HepG2 (cell line): ENCODE measurements at regions not wholly inside any gene's neighbourhood (a gene's known extent, or its start where the extent isn't known, plus 50 kb on each side); places are given as distances from the start of the nearest gene placed in this dataset.

Experiments used
- BHLHE40 ChIP-seq: IDR thresholded peaks from 2 replicates; pipeline ENCODE4 v1.6.1; 2011; ENCODE audit warnings: low read length, improper control_type of control experiment
- CBFB ChIP-seq: sonication (generic); formaldehyde crosslinking; IDR thresholded peaks from 2 replicates; pipeline ENCODE4 v1.4.0; 2020; ENCODE audit warnings: missing genetic modification reagents
- CCDC6 ChIP-seq: sonication (generic); formaldehyde crosslinking; IDR thresholded peaks from 2 replicates; pipeline ENCODE4 v1.8.1; 2022; ENCODE audit warnings: mild to moderate bottlenecking, missing genetic modification reagents, moderate library complexity
- GATAD1 ChIP-seq: IDR thresholded peaks from 2 replicates; pipeline ENCODE4 v1.6.1; 2016; ENCODE audit warnings: missing genetic modification reagents, missing compliant biosample characterization
- HDAC2 ChIP-seq: sonication (generic); formaldehyde crosslinking; IDR thresholded peaks from 2 replicates; pipeline ENCODE4 v1.4.0; 2020; ENCODE audit warnings: missing genetic modification reagents
- HNF4G ChIP-seq, 2 experiments: sonication (generic) in 1 of 2; formaldehyde crosslinking in 1 of 2; IDR thresholded peaks; 2 replicates each; pipeline versions ENCODE4 v1.4.0 to v1.6.1; 2011 to 2020; ENCODE audit warnings: borderline replicate concordance in 2 of 2, low read depth in 2 of 2, mild to moderate bottlenecking in 2 of 2, low read length in 1 of 2, missing genetic modification reagents in 1 of 2, moderate library complexity in 1 of 2
- MLLT10 ChIP-seq: sonication (generic); formaldehyde crosslinking; IDR thresholded peaks from 2 replicates; pipeline ENCODE4 v1.4.0; 2020; ENCODE audit warnings: missing genetic modification reagents
- NCOA1 ChIP-seq: sonication (generic); formaldehyde crosslinking; IDR thresholded peaks from 2 replicates; pipeline ENCODE4 v1.9.0; 2021; ENCODE audit warnings: missing genetic modification reagents
- NR2C2 ChIP-seq: sonication (generic); formaldehyde crosslinking; IDR thresholded peaks from 2 replicates; pipeline ENCODE4 v1.4.0; 2020; ENCODE audit warnings: missing genetic modification reagents, mild to moderate bottlenecking, moderate library complexity, borderline replicate concordance
- RELA ChIP-seq: sonication (generic); formaldehyde crosslinking; IDR thresholded peaks from 2 replicates; pipeline ENCODE4 v1.4.0; 2020; ENCODE audit warnings: missing genetic modification reagents
- REST ChIP-seq, 2 experiments: IDR thresholded peaks; 2 replicates each; pipeline ENCODE4 v1.6.1; 2011 to 2012; ENCODE audit warnings: low read length in 2 of 2, borderline replicate concordance in 1 of 2, low read depth in 1 of 2, mild to moderate bottlenecking in 1 of 2, moderate library complexity in 1 of 2
- SETDB1 ChIP-seq: sonication (generic); formaldehyde crosslinking; IDR thresholded peaks from 2 replicates; pipeline ENCODE4 v1.5.1; 2020; ENCODE audit warnings: missing genetic modification reagents, mild to moderate bottlenecking, borderline replicate concordance
- SP4 ChIP-seq: sonication (generic); formaldehyde crosslinking; IDR thresholded peaks from 2 replicates; pipeline ENCODE4 v1.8.1; 2023; ENCODE audit warnings: mild to moderate bottlenecking, missing genetic modification reagents
- TCF7 ChIP-seq: sonication (generic); IDR thresholded peaks from 2 replicates; pipeline ENCODE4 v1.6.1; 2016; ENCODE audit warnings: antibody characterized with exemption, low read depth
- TEF ChIP-seq: sonication (generic); formaldehyde crosslinking; IDR thresholded peaks from 2 replicates; pipeline ENCODE4 v1.5.0; 2020; ENCODE audit warnings: missing genetic modification reagents
- TRIM24 ChIP-seq: sonication (generic); formaldehyde crosslinking; IDR thresholded peaks from 2 replicates; pipeline ENCODE4 v1.8.0; 2022; ENCODE audit warnings: mild to moderate bottlenecking, missing genetic modification reagents
- ZNF136 ChIP-seq: sonication (generic); formaldehyde crosslinking; IDR thresholded peaks from 2 replicates; pipeline ENCODE4 v1.8.1; 2022; ENCODE audit warnings: low read depth, mild to moderate bottlenecking, moderate library complexity, missing genetic modification reagents
- ZNF350 ChIP-seq: sonication (generic); formaldehyde crosslinking; IDR thresholded peaks from 2 replicates; pipeline ENCODE4 v1.4.0; 2020; ENCODE audit warnings: mild to moderate bottlenecking, low read depth, missing genetic modification reagents, borderline replicate concordance
- ZNF576 ChIP-seq: sonication (generic); formaldehyde crosslinking; IDR thresholded peaks from 2 replicates; pipeline ENCODE4 v1.4.0; 2020; ENCODE audit warnings: mild to moderate bottlenecking, missing genetic modification reagents
- ZNF577 ChIP-seq: sonication (generic); formaldehyde crosslinking; IDR thresholded peaks from 2 replicates; pipeline ENCODE4 v1.4.0; 2020; ENCODE audit warnings: mild to moderate bottlenecking, low read depth, missing genetic modification reagents, borderline replicate concordance
- ZNF639 ChIP-seq: conservative IDR thresholded peaks from 2 replicates; pipeline ENCODE4 v1.6.1; 2018; ENCODE audit warnings: missing genetic modification reagents
- ZNF776 ChIP-seq: sonication (generic); formaldehyde crosslinking; IDR thresholded peaks from 2 replicates; pipeline ENCODE4 v1.4.0; 2020; ENCODE audit warnings: mild to moderate bottlenecking, missing genetic modification reagents
- ZNF784 ChIP-seq: sonication (generic); formaldehyde crosslinking; IDR thresholded peaks from 2 replicates; pipeline ENCODE4 v1.5.1; 2020; ENCODE audit warnings: missing genetic modification reagents, mild to moderate bottlenecking, borderline replicate concordance

- TF ChIP-seq ZNF784, result no peak
- no peak for TF ChIP-seq ZNF577 (CRISPR knock-in tag)
- TF ChIP-seq RELA, result no peak
- TF ChIP-seq HNF4G (IDR thresholded peaks at IDR 0.05; ENCODE audit: borderline replicate concordance, low read depth, low read length), result no peak
- no peak; the same call in 1 of the 2 replicates for TF ChIP-seq HNF4G (CRISPR knock-in tag; IDR thresholded peaks at IDR 0.05; ENCODE audit: borderline replicate concordance, low read depth)
- peak; percentile 86 for TF ChIP-seq HDAC2 (CRISPR knock-in tag)
- TF ChIP-seq NR2C2 (CRISPR knock-in tag), result peak; percentile 65
- TF ChIP-seq REST (IDR thresholded peaks at IDR 0.05; ENCODE audit: borderline replicate concordance in 1 of 2, low read depth in 1 of 2, low read length in 2 of 2), result no peak
- TF ChIP-seq ZNF639 (CRISPR knock-in tag), result no peak
- no peak for TF ChIP-seq ZNF576 (CRISPR knock-in tag)
- no peak for TF ChIP-seq TEF (CRISPR knock-in tag)
- TF ChIP-seq TCF7, result peak; percentile 40; the same call in 1 of the 2 replicates
- TF ChIP-seq ZNF136 (CRISPR knock-in tag), result no peak
- no peak for TF ChIP-seq SETDB1 (CRISPR knock-in tag)
- peak; percentile 56 for TF ChIP-seq BHLHE40
- TF ChIP-seq MLLT10, result no peak
- TF ChIP-seq ZNF350 (CRISPR knock-in tag), result peak; percentile 25; the same call in 1 of the 2 replicates
- peak; percentile 78 for TF ChIP-seq SP4 (CRISPR knock-in tag)
- TF ChIP-seq GATAD1 (CRISPR knock-in tag), result 0 out of 2 replicates have a peak, but pooled peaks have one; percentile 39
- no peak for TF ChIP-seq ZNF776 (CRISPR knock-in tag)
- TF ChIP-seq CCDC6 (CRISPR knock-in tag), result no peak
- TF ChIP-seq NCOA1, result no peak
- TF ChIP-seq TRIM24 (CRISPR knock-in tag), result no peak
- TF ChIP-seq CBFB (CRISPR knock-in tag), result no peak
Measured at GRCh38 chr11:62025487-62026105, 58.2 kb upstream of the FTH1 start (continued).
